ENCODE measurements at regions not wholly inside any gene's neighbourhood (a gene's known extent, or its start where the extent isn't known, plus 50 kb on each side); places are given as distances from the start of the nearest gene placed in this dataset.
"Not testable (repeated sequence)": the region's sequence is repeated elsewhere in the genome, so short reads cannot be mapped to it uniquely, and the experiment has no call there.

DNA sequence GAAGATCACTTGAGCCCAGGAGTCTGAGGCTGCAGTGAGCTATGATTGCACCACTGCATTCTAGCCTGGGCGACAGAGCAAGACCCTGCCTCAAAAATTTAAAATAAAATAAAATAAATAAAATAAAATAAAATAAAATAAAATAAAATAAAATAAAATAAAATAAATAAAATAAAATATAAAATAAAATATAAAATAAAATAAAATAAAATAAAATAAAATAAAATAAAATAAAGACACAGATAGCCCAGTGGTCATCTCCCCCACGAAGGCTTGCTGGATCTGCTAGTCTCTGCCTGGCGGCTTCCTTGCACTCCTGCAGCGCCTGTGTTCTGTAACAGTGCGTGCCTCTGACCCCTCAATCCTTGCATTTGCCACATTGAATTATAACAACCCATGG, 76.8 kb upstream of the PWP1 start:
- WGBS: 92% methylated on average over 5 of the region's 5 CpGs
- not testable (repeated sequence) for H3K27me3 ChIP-seq (ENCODE audit: control insufficient read depth, insufficient read depth); H3K9me3 ChIP-seq (ENCODE audit: control insufficient read depth, low read length); DNase-seq; H3K4me3 ChIP-seq (ENCODE audit: low read length); H3K4me1 ChIP-seq (ENCODE audit: control insufficient read depth, insufficient read depth, low read length); ATAC-seq; H3K27ac ChIP-seq (ENCODE audit: low read length)
- intact Hi-C loops (cut with DNase I): loop anchor here (5.0 to 10.0 kb wide), 2 partner anchors 204 to 476 kb away; no protein-coding TSS in a partner anchor

- intact Hi-C loops (cut with DNase I): no loop called here
- H3K27ac ChIP-seq (ENCODE audit: low read length): no peak overlapping the region
- no peaks in the 10 kb centered on the region for H3K9me3 ChIP-seq (ENCODE audit: control insufficient read depth, low read length)
- DNase-seq (peak in 1 of 3 donors; percentile 22), ATAC-seq (no peak)
- 47% methylated on average over 20 of the region's 20 CpGs for WGBS
- no peaks in the 10 kb centered on the region for H3K4me1 ChIP-seq (ENCODE audit: control insufficient read depth, insufficient read depth, low read length)
- no peaks in the 10 kb centered on the region for H3K27me3 ChIP-seq (ENCODE audit: control insufficient read depth, insufficient read depth)
- no peak overlapping the region for H3K4me3 ChIP-seq (ENCODE audit: low read length)
These were observed 75.4 kb upstream of the PWP1 start for GRCh38 chr12:107610021-107610859.

- ATAC-seq: no peak
- DNase-seq: no peak
- Histone ChIP-seq H3K27me3 (ENCODE audit: control insufficient read depth, insufficient read depth) (no peaks in the 10 kb centered on the region), H3K27ac (ENCODE audit: low read length) (no peak overlapping the region), H3K9me3 (ENCODE audit: control insufficient read depth, low read length) (no peaks in the 10 kb centered on the region), H3K4me1 (ENCODE audit: control insufficient read depth, insufficient read depth, low read length) (no peaks in the 10 kb centered on the region), H3K4me3 (ENCODE audit: low read length) (no peak overlapping the region)
- intact Hi-C loops (cut with DNase I): no loop called here
- 64% methylated on average over 19 of the region's 19 CpGs for WGBS
These were observed 73.1 kb upstream of the PWP1 start for GRCh38 chr12:107612508-107612907.

DNA sequence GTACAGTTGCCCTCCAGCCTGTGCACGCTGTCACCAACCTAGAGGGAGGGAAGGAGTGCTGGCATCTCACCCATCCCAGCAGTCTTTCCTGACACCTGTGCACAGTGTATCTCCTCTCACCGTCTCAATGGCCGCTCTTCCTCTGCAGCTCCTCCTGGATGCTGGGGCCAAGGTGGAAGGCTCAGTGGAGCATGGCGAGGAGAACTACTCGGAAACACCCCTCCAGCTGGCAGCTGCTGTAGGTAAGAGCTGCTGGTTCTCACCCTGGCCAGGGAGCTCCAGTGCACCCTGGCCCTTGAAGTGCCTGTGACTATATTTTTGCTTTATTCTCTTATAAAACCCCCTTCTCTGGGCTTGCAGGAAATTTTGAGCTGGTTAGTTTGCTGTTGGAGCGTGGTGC, 68.7 kb upstream of the PWP1 start:
- intact Hi-C loops (cut with DNase I): no loop called here
- DNase-seq (no peak), ATAC-seq (no peak)
- H3K27me3 ChIP-seq (ENCODE audit: control insufficient read depth, insufficient read depth): no peaks in the 10 kb centered on the region
- H3K4me3 ChIP-seq (ENCODE audit: low read length): no peak overlapping the region
- 88% methylated on average over 6 of the region's 6 CpGs for WGBS
- no peaks in the 10 kb centered on the region for H3K4me1 ChIP-seq (ENCODE audit: control insufficient read depth, insufficient read depth, low read length)
- no peak overlapping the region for H3K27ac ChIP-seq (ENCODE audit: low read length)
- H3K9me3 ChIP-seq (ENCODE audit: control insufficient read depth, low read length): no peaks in the 10 kb centered on the region

- Histone ChIP-seq H3K4me1 (ENCODE audit: control insufficient read depth, insufficient read depth, low read length) (no peaks in the 10 kb centered on the region), H3K9me3 (ENCODE audit: control insufficient read depth, low read length) (no peaks in the 10 kb centered on the region), H3K27me3 (ENCODE audit: control insufficient read depth, insufficient read depth) (no peaks in the 10 kb centered on the region), H3K4me3 (ENCODE audit: low read length) (no peak overlapping the region), H3K27ac (ENCODE audit: low read length) (no peak overlapping the region)
- intact Hi-C loops (cut with DNase I): no loop called here
- no peak for ATAC-seq
- WGBS: 86% methylated on average over 15 of the region's 15 CpGs
- no peak for DNase-seq
These were observed 67.5 kb upstream of the PWP1 start for GRCh38 chr12:107618106-107618505.

DNA sequence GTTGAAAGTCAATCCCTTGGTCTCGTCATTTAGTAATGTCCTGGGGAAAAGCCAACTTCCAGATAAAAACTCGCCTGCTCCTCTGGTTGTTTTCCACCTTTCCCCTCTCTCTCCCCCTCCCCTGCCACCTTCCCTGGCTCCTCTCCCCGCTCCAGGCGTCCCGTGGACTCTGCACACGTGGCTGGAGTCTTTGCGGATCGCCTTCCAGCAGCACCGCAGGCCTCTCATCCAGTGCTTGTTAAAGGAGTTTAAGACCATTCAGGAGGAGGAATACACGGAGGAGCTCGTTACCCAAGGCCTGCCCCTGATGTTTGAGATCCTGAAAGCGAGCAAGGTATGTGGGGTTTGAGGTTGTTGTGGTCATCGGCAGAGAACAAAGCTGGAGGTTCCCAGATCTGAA, 65.8 kb upstream of the PWP1 start:
- Histone ChIP-seq H3K9me3 (ENCODE audit: control insufficient read depth, low read length) (no peaks in the 10 kb centered on the region), H3K4me3 (ENCODE audit: low read length) (no peak overlapping the region), H3K27ac (ENCODE audit: low read length) (no peak overlapping the region), H3K4me1 (ENCODE audit: control insufficient read depth, insufficient read depth, low read length) (no peaks in the 10 kb centered on the region), H3K27me3 (ENCODE audit: control insufficient read depth, insufficient read depth) (no peaks in the 10 kb centered on the region)
- 74% methylated on average over 13 of the region's 13 CpGs for WGBS
- ATAC-seq (no peak), DNase-seq (no peak)
- intact Hi-C loops (cut with DNase I): no loop called here

- H3K27me3 ChIP-seq (ENCODE audit: control insufficient read depth, insufficient read depth): no peaks in the 10 kb centered on the region
- H3K4me3 ChIP-seq (ENCODE audit: low read length): no peak overlapping the region
- no peak for ATAC-seq
- no peaks in the 10 kb centered on the region for H3K9me3 ChIP-seq (ENCODE audit: control insufficient read depth, low read length)
- H3K27ac ChIP-seq (ENCODE audit: low read length): no peak overlapping the region
- no peaks in the 10 kb centered on the region for H3K4me1 ChIP-seq (ENCODE audit: control insufficient read depth, insufficient read depth, low read length)
- no peak for DNase-seq
- intact Hi-C loops (cut with DNase I): no loop called here
- 58% methylated on average over 8 of the region's 8 CpGs for WGBS
These were observed 63.6 kb upstream of the PWP1 start for GRCh38 chr12:107622001-107622400.

- DNase-seq: no peak
- H3K9me3 ChIP-seq (ENCODE audit: control insufficient read depth, low read length): no peaks in the 10 kb centered on the region
- intact Hi-C loops (cut with DNase I): no loop called here
These were observed 61.1 kb upstream of the PWP1 start for GRCh38 chr12:107624493-107624892.

GRCh38 chr12:107631715-107632114, 53.9 kb upstream of the PWP1 start:
- intact Hi-C loops (cut with DNase I): no loop called here
- ATAC-seq: no peak
- no peaks in the 10 kb centered on the region for H3K4me1 ChIP-seq (ENCODE audit: control insufficient read depth, insufficient read depth, low read length)
- no peak for DNase-seq
- H3K27me3 ChIP-seq (ENCODE audit: control insufficient read depth, insufficient read depth): no peaks in the 10 kb centered on the region
- H3K4me3 ChIP-seq (ENCODE audit: low read length): no peak overlapping the region
- H3K27ac ChIP-seq (ENCODE audit: low read length): no peak overlapping the region
- H3K9me3 ChIP-seq (ENCODE audit: control insufficient read depth, low read length): no peaks in the 10 kb centered on the region
- 61% methylated on average over 3 of the region's 3 CpGs for WGBS

More at GRCh38 chr12:107624493-107624892, 61.1 kb upstream of the PWP1 start:
- Histone ChIP-seq H3K27ac (ENCODE audit: low read length) (no peak overlapping the region), H3K4me3 (ENCODE audit: low read length) (no peak overlapping the region), H3K27me3 (ENCODE audit: control insufficient read depth, insufficient read depth) (no peaks in the 10 kb centered on the region), H3K4me1 (ENCODE audit: control insufficient read depth, insufficient read depth, low read length) (no peaks in the 10 kb centered on the region)
- WGBS: 96% methylated on average over 4 of the region's 4 CpGs
- no peak for ATAC-seq

DNA sequence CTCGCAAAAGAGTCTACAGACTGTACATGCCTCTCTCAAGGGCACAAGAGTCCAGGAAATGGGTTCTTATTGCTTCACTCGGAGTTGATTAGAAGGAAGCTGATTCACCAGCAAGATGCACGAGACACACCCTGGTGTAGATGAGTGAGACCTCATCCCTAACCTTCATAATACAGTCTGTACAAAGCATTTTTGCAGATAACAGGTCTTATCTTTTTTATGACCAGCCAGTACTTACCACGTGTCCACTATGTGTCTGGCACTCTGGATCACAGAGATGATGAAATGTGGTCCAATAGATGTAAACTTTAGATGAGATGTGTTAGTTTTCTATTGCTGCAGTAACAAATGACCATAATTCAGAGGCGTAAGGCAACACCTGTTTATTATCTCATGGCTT, 53.4 kb upstream of the PWP1 start:
- DNase-seq: no peak
- WGBS: 75% methylated on average over 5 of the region's 5 CpGs
- Histone ChIP-seq H3K9me3 (ENCODE audit: control insufficient read depth, low read length) (no peaks in the 10 kb centered on the region), H3K4me3 (ENCODE audit: low read length) (no peak overlapping the region), H3K27ac (ENCODE audit: low read length) (no peak overlapping the region), H3K4me1 (ENCODE audit: control insufficient read depth, insufficient read depth, low read length) (no peaks in the 10 kb centered on the region), H3K27me3 (ENCODE audit: control insufficient read depth, insufficient read depth) (no peaks in the 10 kb centered on the region)
- ATAC-seq: no peak
- intact Hi-C loops (cut with DNase I): no loop called here

- no peak overlapping the region for H3K4me3 ChIP-seq (ENCODE audit: low read length)
- H3K9me3 ChIP-seq (ENCODE audit: control insufficient read depth, low read length): no peaks in the 10 kb centered on the region
- intact Hi-C loops (cut with DNase I): no loop called here
- 67% methylated on average over 10 of the region's 10 CpGs for WGBS
- no peaks in the 10 kb centered on the region for H3K27me3 ChIP-seq (ENCODE audit: control insufficient read depth, insufficient read depth)
- DNase-seq (no peak), ATAC-seq (no peak)
- no peak overlapping the region for H3K27ac ChIP-seq (ENCODE audit: low read length)
- no peaks in the 10 kb centered on the region for H3K4me1 ChIP-seq (ENCODE audit: control insufficient read depth, insufficient read depth, low read length)
These were observed 51.1 kb upstream of the PWP1 start for GRCh38 chr12:107634530-107634929.

GRCh38 chr12:107635139-107635538, 50.5 kb upstream of the PWP1 start:
- Histone ChIP-seq H3K9me3 (ENCODE audit: control insufficient read depth, low read length) (no peaks in the 10 kb centered on the region), H3K27me3 (ENCODE audit: control insufficient read depth, insufficient read depth) (no peaks in the 10 kb centered on the region), H3K4me3 (ENCODE audit: low read length) (no peak overlapping the region), H3K4me1 (ENCODE audit: control insufficient read depth, insufficient read depth, low read length) (no peaks in the 10 kb centered on the region), H3K27ac (ENCODE audit: low read length) (no peak overlapping the region)
- WGBS: 29% methylated on average over 8 of the region's 8 CpGs
- ATAC-seq (no peak), DNase-seq (no peak)
- intact Hi-C loops (cut with DNase I): no loop called here
